Loucy (cell line): ENCODE measurements at regions not wholly inside any gene's neighbourhood (a gene's known extent, or its start where the extent isn't known, plus 50 kb on each side); places are given as distances from the start of the nearest gene placed in this dataset.
A peak's percentile ranks its signal among the peaks of the same experiment; 100 is the strongest.

Experiments used
- H2AFZ ChIP-seq: fragments of 200-600 bp; sonication (generic); 2 replicates; pipeline ENCODE4 v1.6.0; 2016; ENCODE audit warnings: antibody characterized with exemption, mild to moderate bottlenecking, low read length, moderate library complexity
- H3F3A ChIP-seq: fragments of 200-600 bp; 2 replicates; pipeline ENCODE4 v1.6.0; 2016; ENCODE audit warnings: antibody characterized with exemption, low read depth, mild to moderate bottlenecking
- H3K27me3 ChIP-seq: fragments of 200-600 bp; sonication (generic); 2 replicates; pipeline ENCODE4 v1.6.1; 2014; ENCODE audit warnings: low read length, mild to moderate bottlenecking; ENCODE audit not compliant: insufficient read depth, poor library complexity, severe bottlenecking
- H3K36me3 ChIP-seq: fragments of 200-600 bp; sonication (generic); 2 replicates; pipeline ENCODE4 v1.6.1; 2016; ENCODE audit warnings: low read length; ENCODE audit not compliant: insufficient read depth
- H3K4me1 ChIP-seq: fragments of 200-600 bp; sonication (generic); 2 replicates; pipeline ENCODE4 v1.5.1; 2014; ENCODE audit warnings: low read length, mild to moderate bottlenecking; ENCODE audit not compliant: insufficient read depth, poor library complexity, severe bottlenecking
- H3K4me2 ChIP-seq: fragments of 200-600 bp; sonication (generic); 2 replicates; pipeline ENCODE4 v1.6.0; 2014; ENCODE audit warnings: antibody characterized with exemption, low read length, low read depth, mild to moderate bottlenecking; ENCODE audit not compliant: poor library complexity, severe bottlenecking
- H3K4me3 ChIP-seq: fragments of 200-600 bp; sonication (generic); 2 replicates; pipeline ENCODE4 v1.5.1; 2014; ENCODE audit warnings: low read length, mild to moderate bottlenecking, mixed read lengths; ENCODE audit not compliant: poor library complexity, severe bottlenecking
- H3K79me2 ChIP-seq: fragments of 200-600 bp; sonication (generic); 2 replicates; pipeline ENCODE4 v1.6.1; 2014; ENCODE audit warnings: low read length; ENCODE audit not compliant: insufficient read depth
- H3K9ac ChIP-seq: fragments of 200-600 bp; sonication (generic); 2 replicates; pipeline ENCODE4 v1.6.0; 2014; ENCODE audit warnings: mild to moderate bottlenecking, low read depth, low read length, moderate library complexity; ENCODE audit not compliant: poor library complexity, severe bottlenecking
- H3K9me2 ChIP-seq: fragments of 200-600 bp; sonication (generic); replicated peaks from 2 replicates; pipeline ENCODE4 v1.6.1; 2016; ENCODE audit warnings: low read depth, low read length, mixed read lengths
- H3K9me3 ChIP-seq: fragments of 200-600 bp; sonication (generic); 2 replicates; pipeline ENCODE4 v1.6.1; 2014; ENCODE audit warnings: mild to moderate bottlenecking, antibody characterized with exemption, low read length, low read depth; ENCODE audit not compliant: insufficient read depth
- H4K20me1 ChIP-seq: fragments of 200-600 bp; sonication (generic); 2 replicates; pipeline ENCODE4 v1.6.0; 2014; ENCODE audit warnings: antibody characterized with exemption, low read length, mild to moderate bottlenecking; ENCODE audit not compliant: insufficient read depth, poor library complexity, severe bottlenecking
- EZH2phosphoT487 ChIP-seq: fragments of 200-600 bp; IDR thresholded peaks from 2 replicates; pipeline ENCODE4 v1.6.1; 2018; ENCODE audit warnings: antibody characterized with exemption, mild to moderate bottlenecking, moderate library complexity, borderline replicate concordance
- TF ChIP-seq, protein P1 (sequence below): fragments of 200-600 bp; sonication (generic); conservative IDR thresholded peaks from 2 replicates; pipeline ENCODE4 v1.5.1; 2014; ENCODE audit warnings: mild to moderate bottlenecking, antibody characterized with exemption, low read length

DNA sequence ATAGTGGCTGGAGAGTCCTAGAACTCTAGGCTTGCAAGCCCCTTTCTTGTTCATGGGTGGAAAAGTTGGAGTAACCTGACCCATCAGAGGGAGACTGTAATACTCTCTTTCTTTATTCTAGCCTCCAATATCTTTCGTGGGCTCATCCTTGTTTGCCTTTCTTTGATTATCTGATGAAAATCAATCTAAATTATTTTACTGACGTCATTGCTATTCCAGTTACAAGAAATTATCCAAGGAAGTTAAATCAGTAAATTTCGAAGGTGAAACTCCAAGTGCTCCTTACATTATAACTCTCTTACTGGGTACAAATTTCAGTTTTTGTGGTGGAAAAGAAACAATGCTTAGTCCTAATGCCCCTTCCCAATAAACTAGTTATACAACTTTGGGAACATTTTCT lies 412.9 kb downstream of the IDS start:
- no peaks in the 10 kb centered on the region for H3K36me3 ChIP-seq
- peaks cover 11% of the 10 kb centered on the region for H3K4me1 ChIP-seq
- no peaks in the 10 kb centered on the region for H3K79me2 ChIP-seq
- H3K4me2 ChIP-seq = no peak overlapping the region
- no peak overlapping the region for H2AFZ ChIP-seq
- no peak for TF ChIP-seq EZH2phosphoT487
- TF ChIP-seq, protein P1, sequence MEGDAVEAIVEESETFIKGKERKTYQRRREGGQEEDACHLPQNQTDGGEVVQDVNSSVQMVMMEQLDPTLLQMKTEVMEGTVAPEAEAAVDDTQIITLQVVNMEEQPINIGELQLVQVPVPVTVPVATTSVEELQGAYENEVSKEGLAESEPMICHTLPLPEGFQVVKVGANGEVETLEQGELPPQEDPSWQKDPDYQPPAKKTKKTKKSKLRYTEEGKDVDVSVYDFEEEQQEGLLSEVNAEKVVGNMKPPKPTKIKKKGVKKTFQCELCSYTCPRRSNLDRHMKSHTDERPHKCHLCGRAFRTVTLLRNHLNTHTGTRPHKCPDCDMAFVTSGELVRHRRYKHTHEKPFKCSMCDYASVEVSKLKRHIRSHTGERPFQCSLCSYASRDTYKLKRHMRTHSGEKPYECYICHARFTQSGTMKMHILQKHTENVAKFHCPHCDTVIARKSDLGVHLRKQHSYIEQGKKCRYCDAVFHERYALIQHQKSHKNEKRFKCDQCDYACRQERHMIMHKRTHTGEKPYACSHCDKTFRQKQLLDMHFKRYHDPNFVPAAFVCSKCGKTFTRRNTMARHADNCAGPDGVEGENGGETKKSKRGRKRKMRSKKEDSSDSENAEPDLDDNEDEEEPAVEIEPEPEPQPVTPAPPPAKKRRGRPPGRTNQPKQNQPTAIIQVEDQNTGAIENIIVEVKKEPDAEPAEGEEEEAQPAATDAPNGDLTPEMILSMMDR = no peak
- H3K9me2 ChIP-seq = no peaks in the 10 kb centered on the region
- H3F3A ChIP-seq = no peaks in the 10 kb centered on the region
- no peaks in the 10 kb centered on the region for H4K20me1 ChIP-seq
- H3K9ac ChIP-seq = no peak overlapping the region
- H3K9me3 ChIP-seq = no peaks in the 10 kb centered on the region
- no peak overlapping the region for H3K4me3 ChIP-seq
- H3K27me3 ChIP-seq = no peaks in the 10 kb centered on the region

DNA sequence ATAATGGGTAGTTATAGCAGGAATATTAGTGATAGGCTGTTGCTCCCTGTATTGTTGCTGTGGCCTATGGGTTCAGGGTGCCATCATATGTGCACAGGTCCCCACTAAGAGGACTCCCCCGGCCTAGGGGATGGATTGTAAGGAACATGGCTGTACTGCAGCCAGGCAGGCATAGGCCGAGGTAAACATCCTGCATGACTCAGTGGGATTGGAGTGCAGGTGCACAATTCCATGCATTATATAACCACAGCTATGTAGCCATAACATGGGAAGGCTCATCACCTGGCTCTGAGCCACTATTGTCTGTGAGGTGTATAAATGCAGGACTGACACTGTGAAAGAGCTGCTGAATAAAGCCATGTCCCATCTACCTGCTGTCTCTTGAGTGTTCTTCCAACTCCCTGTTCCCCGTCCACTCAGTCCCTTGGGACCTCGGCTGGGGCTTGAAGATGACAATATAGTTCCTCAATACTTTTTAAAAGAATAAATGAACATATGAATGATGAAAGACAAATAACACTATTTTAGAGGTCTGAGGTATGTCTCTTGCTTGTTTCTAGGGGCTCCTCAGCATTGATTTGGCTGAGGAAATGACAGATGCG lies 425.2 kb downstream of the IDS start:
- TF ChIP-seq EZH2phosphoT487 = no peak
- TF ChIP-seq, protein P1 = no peak
- Histone ChIP-seq H3K9me3 (no peaks in the 10 kb centered on the region), H2AFZ (no peak overlapping the region), H4K20me1 (no peaks in the 10 kb centered on the region), H3K9me2 (no peaks in the 10 kb centered on the region), H3F3A (no peaks in the 10 kb centered on the region), H3K27me3 (no peaks in the 10 kb centered on the region), H3K4me2 (no peak overlapping the region), H3K9ac (no peak overlapping the region), H3K36me3 (no peaks in the 10 kb centered on the region), H3K4me3 (no peak overlapping the region), H3K4me1 (peaks cover 3% of the 10 kb centered on the region), H3K79me2 (no peaks in the 10 kb centered on the region)

DNA sequence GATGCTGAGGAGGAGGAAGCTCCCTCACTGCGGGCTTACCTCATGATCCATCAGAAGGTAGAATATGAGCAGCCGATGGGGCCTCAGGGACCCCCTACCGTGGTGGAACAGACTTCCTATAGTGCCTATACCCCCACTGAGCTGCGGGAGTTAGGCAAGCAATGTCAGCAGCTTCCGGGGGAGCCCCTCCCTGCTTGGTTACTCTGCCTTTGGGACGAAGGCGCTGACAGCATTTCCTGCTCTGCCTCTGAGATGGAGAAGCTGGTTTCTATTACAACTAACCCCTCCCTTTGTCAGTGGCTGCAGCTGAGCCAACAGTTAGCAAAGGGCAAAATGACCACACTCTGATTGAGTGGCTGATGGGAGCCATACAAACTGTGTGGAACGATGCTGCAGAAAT lies 430.7 kb downstream of the IDS start:
- Histone ChIP-seq H3K27me3 (no peaks in the 10 kb centered on the region), H3K4me3 (peak overlapping the region; percentile 61), H3K9me3 (no peaks in the 10 kb centered on the region), H3F3A (no peaks in the 10 kb centered on the region), H2AFZ (peak overlapping the region; percentile 88), H3K36me3 (no peaks in the 10 kb centered on the region), H3K9ac (peak overlapping the region; percentile 46), H3K4me2 (peak overlapping the region; percentile 76), H3K79me2 (no peaks in the 10 kb centered on the region), H3K9me2 (no peaks in the 10 kb centered on the region), H3K4me1 (peaks cover 29% of the 10 kb centered on the region), H4K20me1 (no peaks in the 10 kb centered on the region)
- TF ChIP-seq, protein P1 = no peak
- TF ChIP-seq EZH2phosphoT487 = no peak
